ENCODE measurements at regions not wholly inside any gene's neighbourhood (a gene's known extent, or its start where the extent isn't known, plus 50 kb on each side); places are given as distances from the start of the nearest gene placed in this dataset.

- no peak for TF ChIP-seq ZNF670 (tag by site-specific recombination; IDR thresholded peaks at IDR 0.05; ENCODE audit: low read depth)
- TF ChIP-seq ZNF660 (tag by site-specific recombination; IDR thresholded peaks at IDR 0.05): no peak
Observed at GRCh38 chr2:144631636-144632035, 111.7 kb upstream of the ZEB2 start.

Data from HEK293 (cell line).